ENCODE measurements at regions not wholly inside any gene's neighbourhood (a gene's known extent, or its start where the extent isn't known, plus 50 kb on each side); places are given as distances from the start of the nearest gene placed in this dataset.
"Not testable (repeated sequence)": the region's sequence is repeated elsewhere in the genome, so short reads cannot be mapped to it uniquely, and the experiment has no call there.

DNA sequence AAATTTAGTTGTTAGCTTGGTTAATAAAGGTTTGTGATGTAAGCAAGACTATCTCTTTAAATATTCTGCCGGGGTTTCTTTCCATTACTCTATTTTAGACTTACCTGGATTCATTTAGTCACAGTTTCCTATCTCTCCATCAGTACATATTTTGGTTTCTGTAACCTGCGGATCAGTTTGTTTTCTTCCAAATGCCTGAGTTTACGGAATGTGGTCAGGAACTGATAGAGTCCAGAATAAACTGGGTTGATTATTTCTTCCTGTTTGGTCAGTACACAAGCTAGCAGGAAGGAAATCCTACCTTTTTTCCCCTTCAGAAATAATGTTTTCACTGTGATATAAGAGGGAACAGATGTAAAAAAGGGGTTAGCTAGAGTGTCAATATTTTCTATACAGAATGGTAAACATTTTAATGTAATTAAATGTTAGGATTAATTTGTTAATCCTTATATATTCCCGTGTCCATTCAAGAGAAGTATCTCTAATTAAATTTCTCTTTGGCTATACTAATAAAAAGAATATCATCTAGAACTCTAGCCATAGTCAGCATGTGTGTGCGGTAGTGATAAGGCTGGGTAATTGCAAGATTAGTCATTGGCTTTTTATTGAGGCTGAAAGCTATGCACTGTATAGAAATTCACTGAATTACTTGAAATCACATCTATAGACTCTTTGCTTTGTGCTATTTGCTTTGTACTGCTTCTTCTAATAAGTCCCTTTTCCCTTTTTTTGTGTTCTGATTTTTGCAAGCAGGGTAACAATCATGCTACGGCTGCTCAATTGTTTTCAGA is 144.7 kb upstream of the ADGRL4 start:
- Histone ChIP-seq H3K27ac (replicated peaks) (no peak overlapping the region), H3K4me3 (replicated peaks; ENCODE audit: insufficient read depth, low read length) (no peak overlapping the region), H3K27me3 (ENCODE audit: insufficient read depth, poor library complexity, severe bottlenecking) (no peaks in the 10 kb centered on the region)
- TF ChIP-seq POLR2AphosphoS5 (IDR thresholded peaks at IDR 0.05; ENCODE audit: low read depth) (no peak), SPI1 (IDR thresholded peaks at IDR 0.05; ENCODE audit: borderline replicate concordance, low read depth) (no peak), GABPA (IDR thresholded peaks at IDR 0.05; ENCODE audit: low read depth) (no peak)
- TF ChIP-seq, protein P1, sequence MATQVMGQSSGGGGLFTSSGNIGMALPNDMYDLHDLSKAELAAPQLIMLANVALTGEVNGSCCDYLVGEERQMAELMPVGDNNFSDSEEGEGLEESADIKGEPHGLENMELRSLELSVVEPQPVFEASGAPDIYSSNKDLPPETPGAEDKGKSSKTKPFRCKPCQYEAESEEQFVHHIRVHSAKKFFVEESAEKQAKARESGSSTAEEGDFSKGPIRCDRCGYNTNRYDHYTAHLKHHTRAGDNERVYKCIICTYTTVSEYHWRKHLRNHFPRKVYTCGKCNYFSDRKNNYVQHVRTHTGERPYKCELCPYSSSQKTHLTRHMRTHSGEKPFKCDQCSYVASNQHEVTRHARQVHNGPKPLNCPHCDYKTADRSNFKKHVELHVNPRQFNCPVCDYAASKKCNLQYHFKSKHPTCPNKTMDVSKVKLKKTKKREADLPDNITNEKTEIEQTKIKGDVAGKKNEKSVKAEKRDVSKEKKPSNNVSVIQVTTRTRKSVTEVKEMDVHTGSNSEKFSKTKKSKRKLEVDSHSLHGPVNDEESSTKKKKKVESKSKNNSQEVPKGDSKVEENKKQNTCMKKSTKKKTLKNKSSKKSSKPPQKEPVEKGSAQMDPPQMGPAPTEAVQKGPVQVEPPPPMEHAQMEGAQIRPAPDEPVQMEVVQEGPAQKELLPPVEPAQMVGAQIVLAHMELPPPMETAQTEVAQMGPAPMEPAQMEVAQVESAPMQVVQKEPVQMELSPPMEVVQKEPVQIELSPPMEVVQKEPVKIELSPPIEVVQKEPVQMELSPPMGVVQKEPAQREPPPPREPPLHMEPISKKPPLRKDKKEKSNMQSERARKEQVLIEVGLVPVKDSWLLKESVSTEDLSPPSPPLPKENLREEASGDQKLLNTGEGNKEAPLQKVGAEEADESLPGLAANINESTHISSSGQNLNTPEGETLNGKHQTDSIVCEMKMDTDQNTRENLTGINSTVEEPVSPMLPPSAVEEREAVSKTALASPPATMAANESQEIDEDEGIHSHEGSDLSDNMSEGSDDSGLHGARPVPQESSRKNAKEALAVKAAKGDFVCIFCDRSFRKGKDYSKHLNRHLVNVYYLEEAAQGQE (IDR thresholded peaks at IDR 0.05; ENCODE audit: insufficient replicate concordance, low read depth) = no peak
- TF ChIP-seq, protein P2, sequence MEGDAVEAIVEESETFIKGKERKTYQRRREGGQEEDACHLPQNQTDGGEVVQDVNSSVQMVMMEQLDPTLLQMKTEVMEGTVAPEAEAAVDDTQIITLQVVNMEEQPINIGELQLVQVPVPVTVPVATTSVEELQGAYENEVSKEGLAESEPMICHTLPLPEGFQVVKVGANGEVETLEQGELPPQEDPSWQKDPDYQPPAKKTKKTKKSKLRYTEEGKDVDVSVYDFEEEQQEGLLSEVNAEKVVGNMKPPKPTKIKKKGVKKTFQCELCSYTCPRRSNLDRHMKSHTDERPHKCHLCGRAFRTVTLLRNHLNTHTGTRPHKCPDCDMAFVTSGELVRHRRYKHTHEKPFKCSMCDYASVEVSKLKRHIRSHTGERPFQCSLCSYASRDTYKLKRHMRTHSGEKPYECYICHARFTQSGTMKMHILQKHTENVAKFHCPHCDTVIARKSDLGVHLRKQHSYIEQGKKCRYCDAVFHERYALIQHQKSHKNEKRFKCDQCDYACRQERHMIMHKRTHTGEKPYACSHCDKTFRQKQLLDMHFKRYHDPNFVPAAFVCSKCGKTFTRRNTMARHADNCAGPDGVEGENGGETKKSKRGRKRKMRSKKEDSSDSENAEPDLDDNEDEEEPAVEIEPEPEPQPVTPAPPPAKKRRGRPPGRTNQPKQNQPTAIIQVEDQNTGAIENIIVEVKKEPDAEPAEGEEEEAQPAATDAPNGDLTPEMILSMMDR (IDR thresholded peaks at IDR 0.05; ENCODE audit: insufficient read depth, low read length) = no peak
- no peak for DNase-seq (ENCODE audit: low read depth in 1 of 2, low spot score in 1 of 2)

DNA sequence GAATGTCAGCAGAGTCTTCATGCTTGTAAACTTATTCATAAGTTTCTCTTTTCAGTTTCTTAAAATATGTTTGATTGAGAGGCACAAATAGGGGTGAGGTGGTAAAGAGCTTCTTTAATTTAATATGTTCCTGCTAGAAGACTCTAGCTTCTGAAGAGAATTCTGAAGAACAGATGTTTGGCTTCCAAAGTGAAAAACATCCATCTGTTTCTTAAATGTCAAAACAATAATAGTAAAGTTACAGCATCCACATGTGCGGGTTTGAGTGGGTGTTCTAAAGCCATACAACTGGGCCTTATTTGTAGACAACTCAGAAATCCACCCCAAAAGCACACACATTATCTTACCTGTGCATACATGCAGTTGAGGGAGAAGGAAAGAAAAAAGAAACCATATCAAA is 144.0 kb upstream of the ADGRL4 start:
- no peak for DNase-seq (ENCODE audit: low read depth in 1 of 2, low spot score in 1 of 2)
- no peaks in the 10 kb centered on the region for H3K27me3 ChIP-seq (ENCODE audit: insufficient read depth, poor library complexity, severe bottlenecking)
- no peak for TF ChIP-seq GABPA (IDR thresholded peaks at IDR 0.05; ENCODE audit: low read depth)
- no peak for TF ChIP-seq SPI1 (IDR thresholded peaks at IDR 0.05; ENCODE audit: borderline replicate concordance, low read depth)
- TF ChIP-seq, protein P1 (IDR thresholded peaks at IDR 0.05; ENCODE audit: insufficient replicate concordance, low read depth) = no peak
- TF ChIP-seq, protein P2 (IDR thresholded peaks at IDR 0.05; ENCODE audit: insufficient read depth, low read length) = no peak
- TF ChIP-seq POLR2AphosphoS5 (IDR thresholded peaks at IDR 0.05; ENCODE audit: low read depth) = no peak
- no peak overlapping the region for H3K27ac ChIP-seq (replicated peaks)
- H3K4me3 ChIP-seq (replicated peaks; ENCODE audit: insufficient read depth, low read length) = no peak overlapping the region

DNA sequence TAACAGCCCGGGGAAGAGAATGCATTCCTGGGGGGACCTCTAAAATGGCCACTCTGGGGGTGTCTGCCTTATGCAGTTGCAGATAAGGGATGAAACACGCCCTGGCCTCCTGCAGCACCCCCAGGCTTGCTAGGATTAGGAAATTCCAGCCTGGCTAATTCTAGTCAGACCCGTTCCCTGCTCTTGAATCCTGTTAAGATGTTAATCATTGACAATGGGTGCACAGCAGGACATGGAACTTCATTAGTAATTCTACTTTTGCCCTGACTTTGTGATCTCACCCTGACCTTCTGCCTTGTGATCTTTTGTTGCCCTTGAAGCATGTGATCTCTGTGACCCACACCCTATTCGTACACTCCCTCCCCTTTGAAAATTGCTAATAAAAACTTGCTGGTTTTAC is 131.7 kb upstream of the ADGRL4 start:
- DNase-seq (ENCODE audit: low read depth in 1 of 2, low spot score in 1 of 2); H3K27me3 ChIP-seq (ENCODE audit: insufficient read depth, poor library complexity, severe bottlenecking); H3K27ac ChIP-seq (replicated peaks); H3K4me3 ChIP-seq (replicated peaks; ENCODE audit: insufficient read depth, low read length): not testable (repeated sequence)

DNA sequence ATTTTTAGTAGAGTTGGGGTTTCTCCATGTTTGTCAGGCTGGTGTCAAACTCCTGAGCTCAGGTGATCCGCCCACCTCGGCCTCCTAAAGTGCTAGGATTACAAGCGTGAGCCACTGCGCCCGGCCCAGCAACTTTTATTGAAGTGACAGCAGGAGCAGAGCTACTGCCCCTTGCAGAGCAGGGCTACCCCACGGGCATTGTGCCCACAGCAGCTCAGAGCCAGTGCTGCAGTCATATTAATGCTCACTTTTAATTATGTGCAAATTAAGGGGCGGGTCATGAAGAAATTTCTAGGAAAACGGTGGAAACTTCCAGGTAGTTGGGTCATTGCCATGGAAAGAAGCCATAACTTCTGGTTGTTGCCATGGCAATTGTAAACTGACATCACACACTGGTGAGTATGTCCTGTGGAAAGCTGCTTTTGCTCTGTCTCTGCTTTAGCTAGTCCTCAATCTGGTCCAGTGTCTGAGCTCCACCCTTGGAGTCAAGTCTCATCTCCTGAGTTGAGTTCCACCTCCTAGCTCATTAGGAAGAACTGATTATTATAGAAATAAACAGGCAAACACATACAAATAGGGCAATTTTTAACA is 127.3 kb upstream of the ADGRL4 start:
- TF ChIP-seq SPI1 (IDR thresholded peaks at IDR 0.05; ENCODE audit: borderline replicate concordance, low read depth) (no peak), GABPA (IDR thresholded peaks at IDR 0.05; ENCODE audit: low read depth) (no peak), POLR2AphosphoS5 (IDR thresholded peaks at IDR 0.05; ENCODE audit: low read depth) (no peak)
- TF ChIP-seq, protein P2 (IDR thresholded peaks at IDR 0.05; ENCODE audit: insufficient read depth, low read length) = no peak
- TF ChIP-seq, protein P1 (IDR thresholded peaks at IDR 0.05; ENCODE audit: insufficient replicate concordance, low read depth) = no peak
- no peak overlapping the region for H3K27ac ChIP-seq (replicated peaks)
- no peaks in the 10 kb centered on the region for H3K27me3 ChIP-seq (ENCODE audit: insufficient read depth, poor library complexity, severe bottlenecking)
- DNase-seq (ENCODE audit: low read depth in 1 of 2, low spot score in 1 of 2) = no peak
- no peak overlapping the region for H3K4me3 ChIP-seq (replicated peaks; ENCODE audit: insufficient read depth, low read length)
